ENCODE measurements at regions not wholly inside any gene's neighbourhood (a gene's known extent, or its start where the extent isn't known, plus 50 kb on each side); places are given as distances from the start of the nearest gene placed in this dataset.

GRCh38 chr15:88312941-88313579 is 56.5 kb upstream of the NTRK3 start:
- TF ChIP-seq SPI1 (IDR thresholded peaks at IDR 0.05; ENCODE audit: borderline replicate concordance, low read depth), result no peak
- no peak for DNase-seq (ENCODE audit: low read depth in 1 of 2, low spot score in 1 of 2)
- Histone ChIP-seq H3K27ac (replicated peaks) (no peak overlapping the region), H3K4me3 (replicated peaks; ENCODE audit: insufficient read depth, low read length) (no peak overlapping the region), H3K27me3 (ENCODE audit: insufficient read depth, poor library complexity, severe bottlenecking) (peaks cover 3% of the 10 kb centered on the region)

- no peak for DNase-seq (ENCODE audit: low read depth in 1 of 2, low spot score in 1 of 2)
- peaks cover 5% of the 10 kb centered on the region for H3K27me3 ChIP-seq (ENCODE audit: insufficient read depth, poor library complexity, severe bottlenecking)
Measured at GRCh38 chr15:88309363-88309762, 52.8 kb upstream of the NTRK3 start.

GRCh38 chr15:88307344-88307743 is 50.8 kb upstream of the NTRK3 start:
- no peak for DNase-seq (ENCODE audit: low read depth in 1 of 2, low spot score in 1 of 2)
- TF ChIP-seq CTCF (IDR thresholded peaks at IDR 0.05; ENCODE audit: insufficient read depth, low read length) (no peak), REST (IDR thresholded peaks at IDR 0.05; ENCODE audit: insufficient replicate concordance, low read depth) (no peak), SPI1 (IDR thresholded peaks at IDR 0.05; ENCODE audit: borderline replicate concordance, low read depth) (no peak), POLR2AphosphoS5 (IDR thresholded peaks at IDR 0.05; ENCODE audit: low read depth) (no peak), GABPA (IDR thresholded peaks at IDR 0.05; ENCODE audit: low read depth) (no peak)
- H3K4me3 ChIP-seq (replicated peaks; ENCODE audit: insufficient read depth, low read length), result no peak overlapping the region
- peaks cover 3% of the 10 kb centered on the region for H3K27me3 ChIP-seq (ENCODE audit: insufficient read depth, poor library complexity, severe bottlenecking)
- no peak overlapping the region for H3K27ac ChIP-seq (replicated peaks)

More at GRCh38 chr15:88309363-88309762, 52.8 kb upstream of the NTRK3 start:
- H3K27ac ChIP-seq (replicated peaks), result no peak overlapping the region
- no peak overlapping the region for H3K4me3 ChIP-seq (replicated peaks; ENCODE audit: insufficient read depth, low read length)
- TF ChIP-seq REST (IDR thresholded peaks at IDR 0.05; ENCODE audit: insufficient replicate concordance, low read depth) (no peak), SPI1 (IDR thresholded peaks at IDR 0.05; ENCODE audit: borderline replicate concordance, low read depth) (no peak), CTCF (IDR thresholded peaks at IDR 0.05; ENCODE audit: insufficient read depth, low read length) (no peak)

Data from HL-60 (cell line).